Endothelial cell (in vitro differentiated cells): ENCODE measurements at regions not wholly inside any gene's neighbourhood (a gene's known extent, or its start where the extent isn't known, plus 50 kb on each side); places are given as distances from the start of the nearest gene placed in this dataset.
A peak's percentile ranks its signal among the peaks of the same experiment; 100 is the strongest.

Experiments
- DNase-seq: peaks from one replicate; pipeline ENCODE4 v3.0.0; 2021; ENCODE audit warnings: low spot score
- H3K27ac Mint-ChIP-seq: one replicate; pipeline ENCODE4 v1.8.0; 2021; ENCODE audit warnings: mixed read lengths, inconsistent platforms; ENCODE audit not compliant: unreplicated experiment
- H3K27me3 Mint-ChIP-seq: one replicate; pipeline ENCODE4 v1.8.0; 2021; ENCODE audit warnings: mild to moderate bottlenecking, moderate library complexity, mixed read lengths, inconsistent platforms; ENCODE audit not compliant: unreplicated experiment
- H3K36me3 Mint-ChIP-seq: one replicate; pipeline ENCODE4 v1.8.0; 2021; ENCODE audit warnings: mild to moderate bottlenecking, low read depth, mixed read lengths, inconsistent platforms; ENCODE audit not compliant: unreplicated experiment
- H3K4me1 Mint-ChIP-seq: one replicate; pipeline ENCODE4 v1.8.0; 2021; ENCODE audit warnings: mild to moderate bottlenecking, mixed read lengths, inconsistent platforms; ENCODE audit not compliant: unreplicated experiment
- H3K4me3 Mint-ChIP-seq: one replicate; pipeline ENCODE4 v1.8.0; 2021; ENCODE audit warnings: mild to moderate bottlenecking, mixed read lengths, inconsistent platforms; ENCODE audit not compliant: unreplicated experiment
- H3K9me3 Mint-ChIP-seq: one replicate; pipeline ENCODE4 v1.8.0; 2021; ENCODE audit warnings: mixed read lengths, inconsistent platforms; ENCODE audit not compliant: unreplicated experiment
- CTCF ChIP-seq: fragments of 200-600 bp; sonication (generic); IDR thresholded peaks from one replicate; pipeline ENCODE4 v1.5.0; 2021; ENCODE audit warnings: antibody characterized with exemption; ENCODE audit not compliant: unreplicated experiment

- Mint-ChIP-seq H3K27ac (no peak overlapping the region), H3K4me1 (peaks cover 10% of the 10 kb centered on the region), H3K27me3 (peaks cover 8% of the 10 kb centered on the region), H3K9me3 (no peaks in the 10 kb centered on the region), H3K4me3 (peak overlapping the region; percentile 76), H3K36me3 (peaks cover 3% of the 10 kb centered on the region)
- DNase-seq, result no peak
- no peak for TF ChIP-seq CTCF
Measured at GRCh38 chr1:65526049-65526556, 105.6 kb downstream of the LEPR start.

GRCh38 chr1:65527190-65527589 is 106.7 kb downstream of the LEPR start:
- Mint-ChIP-seq H3K4me3 (no peak overlapping the region), H3K27me3 (peaks cover 8% of the 10 kb centered on the region), H3K4me1 (peaks cover 10% of the 10 kb centered on the region), H3K36me3 (peaks cover 4% of the 10 kb centered on the region), H3K9me3 (no peaks in the 10 kb centered on the region), H3K27ac (no peak overlapping the region)
- TF ChIP-seq CTCF, result no peak
- DNase-seq, result no peak

GRCh38 chr1:65527707-65528503 is 107.4 kb downstream of the LEPR start:
- TF ChIP-seq CTCF, result peak; percentile 73
- H3K4me1 Mint-ChIP-seq, result peaks cover 10% of the 10 kb centered on the region
- H3K4me3 Mint-ChIP-seq, result no peak overlapping the region
- H3K9me3 Mint-ChIP-seq, result no peaks in the 10 kb centered on the region
- no peak overlapping the region for H3K27ac Mint-ChIP-seq
- H3K36me3 Mint-ChIP-seq, result peaks cover 4% of the 10 kb centered on the region
- no peak for DNase-seq
- peaks cover 8% of the 10 kb centered on the region for H3K27me3 Mint-ChIP-seq

GRCh38 chr1:65531972-65532570 is 111.6 kb downstream of the LEPR start:
- peaks cover 4% of the 10 kb centered on the region for H3K36me3 Mint-ChIP-seq
- H3K27me3 Mint-ChIP-seq, result peaks cover 2% of the 10 kb centered on the region

More at GRCh38 chr1:65531972-65532570, 111.6 kb downstream of the LEPR start:
- Mint-ChIP-seq H3K4me1 (peaks cover 9% of the 10 kb centered on the region), H3K27ac (no peak overlapping the region), H3K4me3 (no peak overlapping the region), H3K9me3 (no peaks in the 10 kb centered on the region)
- TF ChIP-seq CTCF, result no peak
- no peak for DNase-seq
